IMR-90 (cell line): ENCODE measurements at regions not wholly inside any gene's neighbourhood (a gene's known extent, or its start where the extent isn't known, plus 50 kb on each side); places are given as distances from the start of the nearest gene placed in this dataset.

Experiments used
- BHLHE40 ChIP-seq: fragments of 150-350 bp; IDR thresholded peaks from 2 replicates; pipeline ENCODE4 v1.6.1; 2016; ENCODE audit warnings: mild to moderate bottlenecking, low read depth, low read length
- CEBPB ChIP-seq: IDR thresholded peaks from 2 replicates; pipeline ENCODE4 v1.6.1; 2012; ENCODE audit warnings: low read depth, low read length, improper control_type of control experiment
- CHD1 ChIP-seq: IDR thresholded peaks from 2 replicates; pipeline ENCODE4 v1.6.1; 2012; ENCODE audit warnings: low read depth, low read length, improper control_type of control experiment
- CTCF ChIP-seq: conservative IDR thresholded peaks from 2 replicates; pipeline ENCODE4 v1.5.1; 2012; ENCODE audit warnings: mild to moderate bottlenecking, low read depth, low read length, improper control_type of control experiment
- FOS ChIP-seq: fragments of 150-350 bp; IDR thresholded peaks from 2 replicates; pipeline ENCODE4 v1.6.1; 2016; ENCODE audit warnings: low read depth, low read length
- MAFK ChIP-seq: IDR thresholded peaks from 2 replicates; pipeline ENCODE4 v1.6.1; 2012; ENCODE audit warnings: low read depth, low read length, improper control_type of control experiment
- MAZ ChIP-seq: IDR thresholded peaks from 2 replicates; pipeline ENCODE4 v1.6.1; 2012; ENCODE audit warnings: low read depth, mild to moderate bottlenecking, low read length, improper control_type of control experiment, moderate library complexity, borderline replicate concordance
- MXI1 ChIP-seq: IDR thresholded peaks from 2 replicates; pipeline ENCODE4 v1.6.1; 2012; ENCODE audit warnings: low read depth, mild to moderate bottlenecking, low read length, moderate library complexity, borderline replicate concordance
- NFE2L2 ChIP-seq: fragments of 150-350 bp; IDR thresholded peaks from 2 replicates; pipeline ENCODE4 v1.6.1; 2016; ENCODE audit warnings: low read depth, mild to moderate bottlenecking, low read length
- POLR2A ChIP-seq: IDR thresholded peaks from 2 replicates; pipeline ENCODE4 v1.6.1; 2012; ENCODE audit warnings: mild to moderate bottlenecking, low read depth, low read length
- RAD21 ChIP-seq: IDR thresholded peaks from 2 replicates; pipeline ENCODE4 v1.6.1; 2012; ENCODE audit warnings: low read length, improper control_type of control experiment
- RCOR1 ChIP-seq: IDR thresholded peaks from 2 replicates; pipeline ENCODE4 v1.6.1; 2012; ENCODE audit warnings: mild to moderate bottlenecking, low read length, improper control_type of control experiment; ENCODE audit not compliant: insufficient replicate concordance
- SMC3 ChIP-seq: fragments of 150-350 bp; IDR thresholded peaks from 2 replicates; pipeline ENCODE4 v1.6.1; 2016; ENCODE audit warnings: low read depth, mild to moderate bottlenecking, antibody characterized with exemption, low read length, moderate library complexity
- TF ChIP-seq, protein P1 (sequence below): fragments of 150-350 bp; IDR thresholded peaks from 2 replicates; pipeline ENCODE4 v1.6.1; 2017; ENCODE audit warnings: mild to moderate bottlenecking, antibody characterized with exemption, low read length, low read depth

- TF ChIP-seq NFE2L2 (no peak), BHLHE40 (no peak), POLR2A (no peak), SMC3 (no peak), MAFK (no peak), CTCF (no peak), CHD1 (no peak), RAD21 (no peak), MAZ (no peak), RCOR1 (no peak), MXI1 (no peak), CEBPB (no peak), FOS (no peak)
- TF ChIP-seq, protein P1, sequence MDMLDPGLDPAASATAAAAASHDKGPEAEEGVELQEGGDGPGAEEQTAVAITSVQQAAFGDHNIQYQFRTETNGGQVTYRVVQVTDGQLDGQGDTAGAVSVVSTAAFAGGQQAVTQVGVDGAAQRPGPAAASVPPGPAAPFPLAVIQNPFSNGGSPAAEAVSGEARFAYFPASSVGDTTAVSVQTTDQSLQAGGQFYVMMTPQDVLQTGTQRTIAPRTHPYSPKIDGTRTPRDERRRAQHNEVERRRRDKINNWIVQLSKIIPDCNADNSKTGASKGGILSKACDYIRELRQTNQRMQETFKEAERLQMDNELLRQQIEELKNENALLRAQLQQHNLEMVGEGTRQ: no peak
These were observed 115.5 kb upstream of the ISX start for GRCh38 chr22:34950489-34950888.
